GOT3 (cell line): ENCODE measurements at regions not wholly inside any gene's neighbourhood (a gene's known extent, or its start where the extent isn't known, plus 50 kb on each side); places are given as distances from the start of the nearest gene placed in this dataset.
A peak's percentile ranks its signal among the peaks of the same experiment; 100 is the strongest.

Experiments used
- DNase-seq: peaks from one replicate; lab custom pipeline; 2025; ENCODE audit warnings: mixed read lengths; lab: John Stamatoyannopoulos, UW

DNA sequence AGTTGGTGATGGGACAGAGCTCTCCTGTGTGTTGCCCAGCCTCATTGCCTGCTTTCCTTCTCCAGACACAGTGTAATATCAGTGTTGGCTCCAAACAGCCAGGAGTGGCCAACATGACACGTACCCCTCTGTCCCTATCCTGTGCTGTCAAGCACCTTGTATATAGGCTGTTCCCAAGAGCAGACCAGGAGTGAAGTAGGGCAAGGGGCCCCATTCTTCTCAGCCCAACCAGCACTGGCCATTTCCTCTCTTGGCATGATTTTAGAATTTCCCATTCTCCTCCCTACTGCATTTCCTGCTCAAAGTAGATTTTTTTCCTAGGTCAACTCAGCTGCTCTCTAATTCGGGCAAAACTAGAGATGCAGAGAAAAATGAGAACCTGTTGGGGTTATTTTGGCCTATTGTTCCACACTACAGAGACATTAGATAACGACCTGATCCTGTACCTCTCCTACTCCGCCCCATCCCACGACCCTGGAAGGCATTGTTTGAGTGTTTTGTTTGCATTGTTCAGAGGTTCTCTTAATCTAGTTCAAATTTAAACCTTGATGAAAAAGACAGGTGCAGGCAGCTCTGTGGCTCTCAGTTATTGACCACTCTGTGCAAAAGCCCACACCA, 95.6 kb downstream of the RASSF10 start:
- DNase-seq: no peak

- no peak for DNase-seq
These were observed 96.2 kb downstream of the RASSF10 start for GRCh38 chr11:13105237-13105844.

DNA sequence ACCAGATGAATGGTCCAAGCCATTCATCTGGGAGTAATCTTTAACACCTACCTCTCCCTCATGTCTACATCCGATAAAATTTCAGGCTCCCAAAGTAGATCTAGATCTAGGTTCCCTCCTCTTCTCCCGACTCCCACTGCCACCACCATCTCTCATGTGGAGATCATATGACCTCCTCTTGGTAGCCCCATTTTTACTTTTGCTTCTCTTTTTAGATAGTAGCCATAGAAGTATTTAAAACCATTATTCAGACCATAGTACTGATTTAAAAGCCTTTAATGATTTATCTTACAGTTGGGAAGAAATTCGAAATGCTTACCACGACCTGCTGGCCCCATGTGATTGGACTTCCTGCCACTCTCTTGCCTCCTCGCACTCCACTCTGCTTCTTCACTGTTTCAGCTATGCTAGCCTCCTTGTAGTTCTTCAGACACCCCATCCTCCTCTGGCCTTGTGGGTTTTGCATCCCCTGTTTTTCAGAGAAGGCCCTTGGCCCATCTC, 98.5 kb downstream of the RASSF10 start:
- DNase-seq: no peak

GRCh38 chr11:13108416-13108815, 99.3 kb downstream of the RASSF10 start:
- no peak for DNase-seq

GRCh38 chr11:13109616-13110015, 100.5 kb downstream of the RASSF10 start:
- DNase-seq: no peak

- no peak for DNase-seq
These were observed 101.0 kb downstream of the RASSF10 start for GRCh38 chr11:13110145-13110544.

DNA sequence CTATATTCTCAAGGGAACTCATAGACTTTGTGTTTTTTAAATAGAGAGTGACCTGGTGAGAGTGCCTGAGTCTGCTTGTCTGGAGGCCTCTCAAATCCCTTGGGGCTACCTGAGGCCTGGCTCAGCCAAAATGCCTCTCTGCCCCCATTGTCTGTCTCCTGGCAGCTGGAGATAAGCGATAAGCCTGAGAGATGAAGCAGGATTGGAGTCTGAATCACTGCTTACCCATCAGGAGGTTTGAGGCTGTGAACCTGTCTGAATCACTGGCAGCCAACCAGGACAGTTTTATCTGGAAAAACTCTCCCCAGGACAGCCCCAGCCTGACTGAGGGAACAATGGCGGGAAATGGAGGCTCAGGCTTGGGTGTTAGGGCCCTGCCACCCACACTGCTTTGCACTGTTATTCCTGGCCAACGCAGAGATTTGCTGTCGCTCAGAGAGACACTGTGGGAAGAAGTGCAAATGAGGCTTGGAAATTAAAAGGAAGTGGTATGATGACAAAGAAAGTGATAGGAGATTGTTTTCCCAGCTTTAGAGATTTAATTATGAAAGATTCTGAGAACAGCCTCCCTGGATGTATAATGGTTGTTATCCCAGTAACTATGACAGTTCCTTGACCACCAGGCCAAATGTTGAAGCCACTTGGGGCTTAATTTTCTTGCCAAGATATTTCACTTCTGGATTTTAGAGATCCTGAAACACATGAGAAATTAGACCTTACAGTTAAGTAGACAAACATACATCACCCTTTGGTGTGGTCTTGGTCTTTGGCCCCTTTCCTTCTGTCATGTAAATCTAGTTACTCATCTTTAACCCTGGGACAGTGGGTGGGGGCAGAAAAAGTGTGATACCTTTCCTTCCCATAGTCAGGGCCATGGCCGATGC, 102.1 kb downstream of the RASSF10 start:
- DNase-seq: no peak

GRCh38 chr11:13111813-13112130, 102.7 kb downstream of the RASSF10 start:
- DNase-seq: no peak

GRCh38 chr11:13114566-13115379, 105.7 kb downstream of the RASSF10 start:
- DNase-seq: no peak

GRCh38 chr11:13115380-13115675, 106.2 kb downstream of the RASSF10 start:
- no peak for DNase-seq

DNA sequence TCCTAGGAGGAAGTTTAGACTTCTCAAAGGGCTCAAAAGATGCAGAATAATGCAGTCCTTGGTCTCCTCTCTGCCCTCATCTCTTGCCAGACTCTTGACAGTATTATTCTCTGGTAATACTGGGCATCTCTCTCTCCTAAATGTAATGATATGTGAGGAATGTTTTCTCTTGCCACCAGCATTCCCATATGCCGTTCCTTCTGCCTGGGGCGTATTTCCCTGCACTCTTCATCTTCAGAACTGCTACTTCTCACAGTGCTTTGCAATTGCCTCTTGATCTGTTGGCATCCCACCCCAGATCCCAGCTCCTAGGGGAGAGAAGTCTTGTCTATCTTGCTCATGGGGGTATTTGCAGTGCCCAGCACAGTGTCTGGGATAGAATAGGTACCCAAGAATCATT, 107.4 kb downstream of the RASSF10 start:
- DNase-seq: no peak

DNA sequence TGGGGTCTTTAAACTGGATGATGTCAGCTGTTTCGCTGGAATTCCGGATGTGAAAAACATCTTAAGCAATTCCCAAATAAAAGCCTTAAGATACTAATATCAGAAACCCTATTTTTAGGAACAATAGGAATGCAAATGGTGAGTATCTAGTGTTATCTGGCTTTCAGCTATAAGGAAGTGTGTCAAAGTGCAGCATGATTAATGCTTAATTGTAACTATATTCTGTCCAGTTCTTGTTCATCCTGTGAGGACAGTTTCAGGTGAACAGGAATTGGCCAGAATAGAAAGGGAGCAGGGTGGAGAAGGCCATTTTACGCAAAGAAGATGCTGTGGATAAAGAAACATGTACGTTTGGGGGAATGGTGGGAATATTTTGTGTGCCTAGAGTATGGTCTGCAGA, 108.2 kb downstream of the RASSF10 start:
- DNase-seq: no peak

- no peak for DNase-seq
These were observed 109.1 kb downstream of the RASSF10 start for GRCh38 chr11:13118194-13118593.

GRCh38 chr11:13118650-13119049, 109.5 kb downstream of the RASSF10 start:
- DNase-seq: no peak

DNA sequence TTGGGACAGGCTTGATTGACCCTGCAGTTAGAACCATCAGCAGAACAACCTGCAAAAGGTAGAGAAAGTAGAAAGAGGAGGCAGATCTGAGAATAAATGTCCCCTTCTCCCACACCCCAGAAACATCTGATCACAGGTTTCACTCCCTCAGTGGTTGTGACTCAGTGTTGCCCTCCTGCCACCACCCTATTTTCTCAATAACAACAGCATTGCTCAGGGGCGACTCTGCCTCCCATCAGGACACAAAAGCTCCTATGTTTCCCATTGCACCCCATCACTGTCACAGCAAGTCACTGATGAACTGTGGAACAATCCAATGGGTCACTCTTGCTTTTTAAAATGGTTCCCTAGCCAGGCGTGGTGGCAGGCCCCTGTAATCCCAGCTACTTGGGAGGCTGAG, 110.2 kb downstream of the RASSF10 start:
- DNase-seq: no peak

- DNase-seq: no peak
These were observed 110.9 kb downstream of the RASSF10 start for GRCh38 chr11:13119941-13120520.

DNA sequence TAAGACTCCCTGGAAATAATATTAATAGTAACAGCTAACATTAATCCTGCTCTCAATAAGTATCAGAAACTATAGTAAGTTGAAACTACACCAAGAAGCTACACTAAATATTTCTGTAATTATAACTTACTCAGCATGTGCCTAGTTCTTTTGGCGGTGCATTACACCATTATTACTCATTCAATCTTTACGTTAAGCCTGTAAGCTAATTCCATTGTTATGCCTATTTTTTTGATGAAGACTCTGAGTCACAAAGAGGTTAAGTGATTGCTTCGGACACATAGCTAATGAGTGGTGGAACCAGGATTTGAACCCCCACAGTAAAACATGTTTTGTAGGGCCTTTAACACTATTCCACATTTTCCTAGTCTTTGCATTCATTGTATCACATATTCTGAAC, 111.6 kb downstream of the RASSF10 start:
- no peak for DNase-seq

GRCh38 chr11:13126430-13126829, 117.3 kb downstream of the RASSF10 start:
- DNase-seq: peak; percentile 36

- no peak for DNase-seq
These were observed 118.0 kb downstream of the RASSF10 start for GRCh38 chr11:13127161-13127560.

DNA sequence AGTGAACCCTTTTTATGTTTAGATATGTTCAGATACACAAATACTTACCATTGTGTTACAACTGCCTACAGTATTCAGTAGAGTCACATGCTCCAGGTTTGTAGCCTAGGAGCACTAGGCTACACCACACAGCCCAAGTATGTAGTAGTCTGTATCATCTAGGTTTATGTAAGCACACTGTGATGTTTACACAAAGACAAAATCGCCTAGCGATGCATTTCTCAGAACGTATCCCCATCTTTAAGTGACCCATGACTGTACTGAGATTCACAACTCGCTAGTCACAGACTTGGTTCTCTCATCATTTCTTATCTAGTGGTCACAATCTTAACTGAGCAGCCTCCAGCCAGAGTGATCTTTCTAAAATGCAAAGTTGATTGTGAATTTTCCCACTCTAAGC, 119.2 kb downstream of the RASSF10 start:
- DNase-seq: no peak

DNA sequence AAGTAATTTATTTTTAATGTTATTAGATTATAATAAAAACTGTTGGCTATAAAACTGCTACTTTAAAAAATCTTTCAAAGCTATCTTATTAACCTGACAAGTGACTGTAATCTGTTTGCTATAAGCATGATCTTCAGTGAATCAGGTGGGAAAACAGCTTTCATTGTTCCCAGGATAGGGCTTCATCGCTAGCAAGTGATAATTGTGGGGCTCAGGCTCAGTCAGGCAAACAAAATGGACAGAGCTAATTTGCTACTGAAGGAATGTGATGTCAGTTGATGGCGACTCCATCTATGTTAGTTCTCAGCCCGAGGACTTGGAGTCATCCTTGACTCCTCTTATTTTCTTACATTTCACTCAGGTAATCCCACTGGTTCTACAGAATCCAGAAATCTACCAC, 125.0 kb downstream of the RASSF10 start:
- DNase-seq: no peak

- no peak for DNase-seq
These were observed 125.8 kb downstream of the RASSF10 start for GRCh38 chr11:13134886-13135285.
